ENCODE measurements at regions not wholly inside any gene's neighbourhood (a gene's known extent, or its start where the extent isn't known, plus 50 kb on each side); places are given as distances from the start of the nearest gene placed in this dataset.

- DNase-seq (no peak), ATAC-seq (no peak)
- Histone ChIP-seq H3K9me3 (no peaks in the 10 kb centered on the region), H3K27me3 (no peaks in the 10 kb centered on the region), H3K4me1 (peaks cover 0 to 26% (median under 1%) of the 10 kb centered on the region in 12 donors), H3K4me3 (no peak overlapping the region), H3K36me3 (no peaks in the 10 kb centered on the region), H3K27ac (no peak overlapping the region)
- WGBS, 4 donors, result 46 to 59% (median 52%) methylated on average over 1 of the region's 1 CpG
- TF ChIP-seq POLR2A (IDR thresholded peaks at IDR 0.05) (no peak), CTCF (IDR thresholded peaks at IDR 0.05) (no peak)
- intact Hi-C loops (cut with DNase I), result no loop called here
These were observed 82.9 kb upstream of the SMNDC1 start for GRCh38 chr10:110387617-110387982.

GRCh38 chr10:110387983-110388686, 83.4 kb upstream of the SMNDC1 start:
- H3K27ac ChIP-seq, result no peak overlapping the region
- H3K9me3 ChIP-seq, result no peaks in the 10 kb centered on the region
- H3K27me3 ChIP-seq, result no peaks in the 10 kb centered on the region
- intact Hi-C loops (cut with DNase I), result no loop called here
- H3K4me1 ChIP-seq, result peaks cover 0 to 31% (median 2%) of the 10 kb centered on the region in 12 donors
- DNase-seq (no peak), ATAC-seq (no peak)
- TF ChIP-seq POLR2A (IDR thresholded peaks at IDR 0.05) (no peak), CTCF (IDR thresholded peaks at IDR 0.05) (no peak)
- H3K4me3 ChIP-seq, result no peak overlapping the region
- WGBS, 4 donors, result 66 to 71% (median 67%) methylated on average over 7 of the region's 7 CpGs
- H3K36me3 ChIP-seq, result no peaks in the 10 kb centered on the region

- 70 to 77% (median 72%) methylated on average over 7 of the region's 7 CpGs for WGBS, 4 donors
These were observed 84.0 kb upstream of the SMNDC1 start for GRCh38 chr10:110388687-110389052.

GRCh38 chr10:110389255-110389654, 84.5 kb upstream of the SMNDC1 start:
- Histone ChIP-seq H3K9me3 (no peaks in the 10 kb centered on the region), H3K4me3 (no peak overlapping the region), H3K36me3 (no peaks in the 10 kb centered on the region), H3K4me1 (peaks cover 0 to 33% (median 3%) of the 10 kb centered on the region in 12 donors), H3K27ac (no peak overlapping the region), H3K27me3 (no peaks in the 10 kb centered on the region)
- no peak for DNase-seq
- ATAC-seq, result no peak
- intact Hi-C loops (cut with DNase I), result no loop called here
- WGBS, 4 donors, result 60 to 68% (median 66%) methylated on average over 7 to 8 of the region's 8 CpGs
- TF ChIP-seq POLR2A (IDR thresholded peaks at IDR 0.05) (no peak), CTCF (IDR thresholded peaks at IDR 0.05) (no peak)

More at GRCh38 chr10:110388687-110389052, 84.0 kb upstream of the SMNDC1 start:
- H3K27me3 ChIP-seq, result no peaks in the 10 kb centered on the region
- intact Hi-C loops (cut with DNase I), result no loop called here
- no peak overlapping the region for H3K4me3 ChIP-seq
- ATAC-seq (no peak), DNase-seq (no peak)
- H3K27ac ChIP-seq, result no peak overlapping the region
- H3K4me1 ChIP-seq, result peaks cover 0 to 33% (median 3%) of the 10 kb centered on the region in 12 donors
- H3K36me3 ChIP-seq, result no peaks in the 10 kb centered on the region
- TF ChIP-seq POLR2A (IDR thresholded peaks at IDR 0.05) (no peak), CTCF (IDR thresholded peaks at IDR 0.05) (peak in 1 of 12 donors; percentile 8)
- H3K9me3 ChIP-seq, result no peaks in the 10 kb centered on the region
